AG08395 (cell line): ENCODE measurements at regions not wholly inside any gene's neighbourhood (a gene's known extent, or its start where the extent isn't known, plus 50 kb on each side); places are given as distances from the start of the nearest gene placed in this dataset.
"Not testable (repeated sequence)": the region's sequence is repeated elsewhere in the genome, so short reads cannot be mapped to it uniquely, and the experiment has no call there.

Source experiments
- DNase-seq: peaks from one replicate; pipeline ENCODE4 v3.0.0; 2012; ENCODE audit warnings: mixed read lengths, low spot score

- DNase-seq = no peak
Measured at GRCh38 chr1:79215311-79215710, 208.8 kb upstream of the ADGRL4 start.

- DNase-seq = no peak
Measured at GRCh38 chr1:79207786-79208185, 201.3 kb upstream of the ADGRL4 start.

DNA sequence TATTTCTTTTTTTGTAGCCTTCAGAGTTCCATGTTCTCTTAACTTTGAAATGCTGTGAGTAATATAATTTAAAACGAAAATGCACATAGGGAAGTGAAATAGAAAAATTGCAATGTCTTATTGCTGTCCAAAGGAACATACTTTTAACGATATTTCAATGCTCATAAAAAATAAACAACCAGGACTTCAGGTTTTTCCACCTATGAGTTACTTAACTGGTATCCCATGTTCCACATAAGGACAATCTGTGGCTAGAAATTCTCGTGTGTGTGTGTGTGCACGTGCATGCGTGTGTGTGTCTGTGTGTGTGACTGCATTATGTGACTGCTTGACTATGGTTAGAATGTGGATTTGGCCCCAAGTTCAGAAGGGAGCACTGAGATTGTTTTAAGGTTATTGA, 200.8 kb upstream of the ADGRL4 start:
- no peak for DNase-seq

DNA sequence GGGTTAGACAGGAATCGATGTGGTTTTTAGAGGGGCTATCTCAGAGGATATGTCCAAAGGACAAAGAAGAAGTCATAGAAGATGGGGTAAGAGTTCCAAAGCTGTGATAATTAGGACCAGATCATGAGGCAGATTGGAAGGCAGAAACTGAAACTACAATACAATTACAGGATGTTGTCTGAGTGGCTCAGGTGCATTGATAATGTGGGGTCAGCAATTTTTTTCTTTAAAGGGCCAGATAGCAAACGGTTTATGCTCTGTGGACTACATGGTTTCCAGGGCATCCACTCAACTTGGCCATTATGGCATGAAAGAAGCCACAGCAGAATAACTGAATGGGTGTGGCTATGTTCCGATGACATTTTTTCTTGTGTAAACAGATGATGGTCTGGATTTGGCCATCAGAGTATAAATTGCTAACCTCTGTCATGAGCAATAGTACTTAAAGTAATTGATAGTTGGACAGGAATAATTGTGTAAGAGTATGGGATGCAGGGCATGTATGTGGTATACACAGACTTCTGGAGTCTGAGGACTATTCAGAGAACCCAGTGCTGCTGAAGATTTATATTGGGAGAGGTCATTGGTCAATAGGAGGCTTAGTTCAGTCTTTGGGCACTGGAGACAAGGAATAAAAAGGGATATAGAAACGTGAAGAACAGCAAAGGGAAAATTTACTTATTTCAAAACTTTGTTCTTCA, 198.4 kb upstream of the ADGRL4 start:
- peak; percentile 7 for DNase-seq

DNA sequence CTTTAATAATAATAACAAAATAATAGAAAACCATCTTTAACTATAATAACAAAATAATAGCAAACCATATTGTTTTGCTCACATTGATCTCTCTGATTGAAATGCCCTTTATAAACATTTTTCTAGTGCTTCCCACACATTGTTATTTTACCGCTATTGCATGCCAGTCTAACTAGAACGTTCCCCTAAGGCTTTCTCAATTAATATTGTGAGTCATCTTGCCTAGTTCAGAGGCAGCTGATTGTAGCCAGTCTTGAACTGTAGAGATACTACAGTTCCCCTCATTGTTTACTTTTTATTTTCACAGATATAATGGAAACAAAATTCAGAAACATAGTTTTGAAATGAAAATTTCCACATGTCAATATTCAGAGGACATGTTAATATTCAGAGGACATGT, 192.3 kb upstream of the ADGRL4 start:
- DNase-seq = peak; percentile 56

GRCh38 chr1:79197421-79197820, 190.9 kb upstream of the ADGRL4 start:
- peak; percentile 5 for DNase-seq

DNA sequence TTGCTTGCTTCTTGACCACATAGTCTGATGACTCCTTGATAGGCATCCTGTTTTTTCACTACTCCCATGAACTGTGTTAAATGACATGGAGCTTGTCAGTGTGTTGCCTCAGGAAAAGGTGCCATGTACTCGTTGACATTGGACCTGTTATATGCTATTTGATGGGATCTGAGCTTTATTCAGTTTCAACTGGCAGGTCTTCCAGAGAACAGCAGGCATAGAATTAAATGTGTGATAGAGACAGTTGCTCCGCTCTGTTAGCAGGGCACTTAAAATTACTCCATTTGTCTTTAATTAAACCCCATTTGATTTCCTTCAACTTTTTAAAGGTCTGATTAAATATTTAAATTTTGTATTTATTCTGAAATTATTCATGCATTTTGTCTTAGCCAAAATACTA, 189.7 kb upstream of the ADGRL4 start:
- DNase-seq = no peak

- peak; percentile 21 for DNase-seq
Measured at GRCh38 chr1:79193211-79194079, 186.9 kb upstream of the ADGRL4 start.

DNA sequence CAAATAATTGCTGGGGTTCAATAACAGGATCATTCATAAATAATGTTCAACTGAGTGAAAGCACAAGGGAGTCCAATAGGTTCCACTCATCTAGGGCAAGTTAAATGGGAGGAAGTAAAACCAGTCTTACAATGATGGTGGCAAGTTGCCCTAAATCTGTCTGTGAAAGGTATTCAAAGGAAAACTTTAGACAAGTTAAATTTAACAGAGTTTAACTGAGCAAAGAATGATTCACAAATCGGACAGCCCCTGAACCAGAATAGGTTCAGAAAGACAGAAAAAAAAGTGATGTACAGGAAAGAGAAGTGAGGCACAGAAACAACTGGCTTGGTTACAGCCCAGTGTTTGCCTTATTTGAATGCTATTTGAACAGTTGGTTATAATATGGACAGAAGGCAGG, 183.5 kb upstream of the ADGRL4 start:
- DNase-seq = no peak

DNA sequence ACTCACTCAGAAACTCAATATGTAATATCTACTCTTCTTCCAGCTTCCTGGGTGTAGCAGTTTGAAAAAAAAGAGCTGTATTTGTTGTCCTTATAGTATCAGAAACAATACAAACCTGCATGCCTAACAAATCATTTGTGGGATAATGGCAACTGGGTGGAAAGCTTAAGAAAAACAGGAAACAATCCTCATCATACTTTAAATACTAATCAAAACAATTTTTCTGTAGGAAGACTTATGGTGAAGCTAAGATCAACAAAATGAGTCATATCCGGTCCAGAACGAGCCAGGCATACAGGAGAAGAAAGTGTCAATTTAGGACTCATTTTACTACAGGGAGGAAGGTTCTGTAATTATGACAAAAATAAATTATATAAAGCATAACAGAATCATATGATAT, 181.8 kb upstream of the ADGRL4 start:
- no peak for DNase-seq

DNA sequence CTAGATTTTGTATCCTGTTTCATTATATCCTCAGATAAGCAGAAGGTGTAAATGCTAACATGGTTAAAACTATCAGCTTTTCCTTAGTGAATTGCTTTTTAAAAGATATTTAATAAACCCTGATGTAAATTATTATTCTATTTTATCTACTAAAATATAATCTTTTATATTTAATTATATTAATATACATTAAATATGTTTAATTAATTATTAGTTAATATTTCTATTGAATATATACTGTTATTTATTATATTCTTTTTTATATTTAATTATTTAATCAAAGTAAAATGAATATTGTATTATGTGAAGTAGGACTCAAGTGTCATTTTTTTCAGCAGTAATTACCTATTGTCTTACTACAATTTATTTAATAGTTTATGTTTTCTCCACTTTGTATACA, 179.7 kb upstream of the ADGRL4 start:
- no peak for DNase-seq

- DNase-seq = no peak
Measured at GRCh38 chr1:79177844-79178243, 171.3 kb upstream of the ADGRL4 start.

DNA sequence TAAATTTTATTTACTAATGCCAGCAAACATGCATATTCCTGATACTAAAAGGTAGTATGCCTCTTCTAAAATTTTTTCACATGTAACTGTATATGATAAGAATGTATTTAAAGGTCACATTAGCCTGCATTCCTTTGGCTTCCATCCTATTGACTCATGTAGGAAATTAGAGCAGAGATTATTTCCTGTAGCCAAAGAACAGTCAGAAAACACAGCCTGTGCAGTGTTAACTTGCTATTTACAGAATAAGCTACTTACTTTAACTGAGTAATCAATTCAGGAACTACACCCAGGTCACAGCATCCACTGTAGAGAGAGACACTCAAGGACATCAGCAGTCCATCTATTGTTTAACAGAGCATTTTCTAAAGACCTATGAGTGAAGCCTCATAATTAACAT, 154.5 kb upstream of the ADGRL4 start:
- DNase-seq = peak; percentile 21

GRCh38 chr1:79155991-79156390, 149.5 kb upstream of the ADGRL4 start:
- no peak for DNase-seq

DNA sequence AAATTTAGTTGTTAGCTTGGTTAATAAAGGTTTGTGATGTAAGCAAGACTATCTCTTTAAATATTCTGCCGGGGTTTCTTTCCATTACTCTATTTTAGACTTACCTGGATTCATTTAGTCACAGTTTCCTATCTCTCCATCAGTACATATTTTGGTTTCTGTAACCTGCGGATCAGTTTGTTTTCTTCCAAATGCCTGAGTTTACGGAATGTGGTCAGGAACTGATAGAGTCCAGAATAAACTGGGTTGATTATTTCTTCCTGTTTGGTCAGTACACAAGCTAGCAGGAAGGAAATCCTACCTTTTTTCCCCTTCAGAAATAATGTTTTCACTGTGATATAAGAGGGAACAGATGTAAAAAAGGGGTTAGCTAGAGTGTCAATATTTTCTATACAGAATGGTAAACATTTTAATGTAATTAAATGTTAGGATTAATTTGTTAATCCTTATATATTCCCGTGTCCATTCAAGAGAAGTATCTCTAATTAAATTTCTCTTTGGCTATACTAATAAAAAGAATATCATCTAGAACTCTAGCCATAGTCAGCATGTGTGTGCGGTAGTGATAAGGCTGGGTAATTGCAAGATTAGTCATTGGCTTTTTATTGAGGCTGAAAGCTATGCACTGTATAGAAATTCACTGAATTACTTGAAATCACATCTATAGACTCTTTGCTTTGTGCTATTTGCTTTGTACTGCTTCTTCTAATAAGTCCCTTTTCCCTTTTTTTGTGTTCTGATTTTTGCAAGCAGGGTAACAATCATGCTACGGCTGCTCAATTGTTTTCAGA, 144.7 kb upstream of the ADGRL4 start:
- DNase-seq = no peak

- DNase-seq = no peak
Measured at GRCh38 chr1:79150576-79150975, 144.0 kb upstream of the ADGRL4 start.

DNA sequence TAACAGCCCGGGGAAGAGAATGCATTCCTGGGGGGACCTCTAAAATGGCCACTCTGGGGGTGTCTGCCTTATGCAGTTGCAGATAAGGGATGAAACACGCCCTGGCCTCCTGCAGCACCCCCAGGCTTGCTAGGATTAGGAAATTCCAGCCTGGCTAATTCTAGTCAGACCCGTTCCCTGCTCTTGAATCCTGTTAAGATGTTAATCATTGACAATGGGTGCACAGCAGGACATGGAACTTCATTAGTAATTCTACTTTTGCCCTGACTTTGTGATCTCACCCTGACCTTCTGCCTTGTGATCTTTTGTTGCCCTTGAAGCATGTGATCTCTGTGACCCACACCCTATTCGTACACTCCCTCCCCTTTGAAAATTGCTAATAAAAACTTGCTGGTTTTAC, 131.7 kb upstream of the ADGRL4 start:
- not testable (repeated sequence) for DNase-seq

DNA sequence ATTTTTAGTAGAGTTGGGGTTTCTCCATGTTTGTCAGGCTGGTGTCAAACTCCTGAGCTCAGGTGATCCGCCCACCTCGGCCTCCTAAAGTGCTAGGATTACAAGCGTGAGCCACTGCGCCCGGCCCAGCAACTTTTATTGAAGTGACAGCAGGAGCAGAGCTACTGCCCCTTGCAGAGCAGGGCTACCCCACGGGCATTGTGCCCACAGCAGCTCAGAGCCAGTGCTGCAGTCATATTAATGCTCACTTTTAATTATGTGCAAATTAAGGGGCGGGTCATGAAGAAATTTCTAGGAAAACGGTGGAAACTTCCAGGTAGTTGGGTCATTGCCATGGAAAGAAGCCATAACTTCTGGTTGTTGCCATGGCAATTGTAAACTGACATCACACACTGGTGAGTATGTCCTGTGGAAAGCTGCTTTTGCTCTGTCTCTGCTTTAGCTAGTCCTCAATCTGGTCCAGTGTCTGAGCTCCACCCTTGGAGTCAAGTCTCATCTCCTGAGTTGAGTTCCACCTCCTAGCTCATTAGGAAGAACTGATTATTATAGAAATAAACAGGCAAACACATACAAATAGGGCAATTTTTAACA, 127.3 kb upstream of the ADGRL4 start:
- no peak for DNase-seq

GRCh38 chr1:79131626-79132025, 125.1 kb upstream of the ADGRL4 start:
- no peak for DNase-seq

DNA sequence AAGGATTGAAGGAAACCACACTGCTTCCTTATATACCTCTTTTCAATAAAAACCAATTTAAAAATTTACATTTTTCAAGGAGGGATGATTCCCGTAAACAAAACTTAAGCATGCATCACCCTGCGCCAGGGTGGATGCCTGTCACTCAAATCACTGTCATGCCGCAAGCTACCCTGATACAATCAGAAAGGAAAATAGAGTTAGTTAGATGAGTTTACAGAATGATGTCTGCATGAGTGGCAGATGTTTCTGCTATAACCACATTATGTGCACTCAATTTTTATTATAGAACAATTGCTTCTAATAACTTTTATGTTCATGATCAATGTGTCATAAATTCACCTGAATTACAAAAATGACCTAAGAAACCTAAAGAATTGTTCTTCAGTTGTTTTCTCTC, 123.4 kb upstream of the ADGRL4 start:
- DNase-seq = no peak

DNA sequence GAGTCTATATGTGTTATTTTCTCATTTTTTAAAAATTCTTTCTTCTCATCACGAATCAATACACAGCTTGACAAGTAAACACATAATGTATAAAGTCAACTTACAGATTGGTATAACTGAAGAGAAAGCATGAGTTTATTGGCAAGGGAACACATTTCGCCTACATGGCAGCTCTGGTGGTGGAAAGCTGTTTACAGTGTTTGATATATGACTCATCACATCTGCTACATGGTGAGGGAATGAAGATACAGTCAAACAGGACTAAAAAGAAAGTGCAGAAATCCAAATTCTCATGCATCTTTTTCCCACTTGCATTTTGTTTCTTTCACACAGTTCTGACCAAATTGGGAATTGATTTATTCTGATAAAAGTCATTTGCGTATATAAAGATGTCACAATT, 122.2 kb upstream of the ADGRL4 start:
- DNase-seq = peak; percentile 70

GRCh38 chr1:79124756-79125155, 118.2 kb upstream of the ADGRL4 start:
- no peak for DNase-seq
